Thyroid gland (tissue), 4 donors: ENCODE measurements at regions not wholly inside any gene's neighbourhood (a gene's known extent, or its start where the extent isn't known, plus 50 kb on each side); places are given as distances from the start of the nearest gene placed in this dataset.

Experiments
- POLR2A ChIP-seq, 2 donors: fragments of 450-650 bp; IDR thresholded peaks; one replicate each; pipeline ENCODE4 v1.6.1; 2017; ENCODE audit warnings: antibody characterized with exemption in 2 of 2, mild to moderate bottlenecking in 2 of 2, moderate library complexity in 1 of 2
- TF ChIP-seq, protein P1 (sequence below), 6 experiments: fragments of 200-600 bp in 3 of 6; fragments of 450-650 bp in 3 of 6; sonication (generic) in 3 of 6; IDR thresholded peaks; one replicate each; pipeline ENCODE4 v1.5.1; 2016 to 2019; ENCODE audit warnings: antibody characterized with exemption in 6 of 6, mild to moderate bottlenecking in 2 of 6, inconsistent platforms in 1 of 6, moderate library complexity in 1 of 6

DNA sequence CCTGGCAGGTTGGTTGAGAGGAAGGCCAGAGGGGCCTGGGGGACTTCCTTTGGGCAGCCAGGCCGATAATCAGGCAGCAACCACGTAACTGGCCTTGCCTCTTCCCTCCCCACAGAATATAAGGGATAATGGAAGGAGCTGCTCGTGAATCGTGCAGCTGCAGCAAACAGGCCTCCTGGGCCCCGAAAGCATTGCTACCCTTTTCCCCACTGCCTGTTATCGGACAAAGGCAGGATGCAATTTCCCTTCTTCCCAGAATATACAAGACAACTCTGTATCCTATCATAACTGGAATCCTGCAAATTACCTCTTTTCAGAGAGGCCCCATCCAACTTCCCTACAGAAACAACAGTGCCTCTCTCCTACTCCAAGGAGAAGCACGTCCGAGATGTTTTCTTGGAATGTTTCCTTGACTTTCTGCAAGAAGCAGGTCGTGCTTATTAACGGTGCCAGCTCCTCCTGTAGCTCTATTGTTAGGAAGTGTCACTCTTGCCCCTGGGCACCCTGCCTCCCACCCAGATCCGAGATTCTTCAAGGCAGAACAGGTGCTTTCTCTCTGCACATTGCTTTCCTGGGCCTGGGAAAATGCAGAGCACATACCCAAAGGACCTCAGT, 106.0 kb upstream of the TIAM1 start:
- TF ChIP-seq, protein P1, sequence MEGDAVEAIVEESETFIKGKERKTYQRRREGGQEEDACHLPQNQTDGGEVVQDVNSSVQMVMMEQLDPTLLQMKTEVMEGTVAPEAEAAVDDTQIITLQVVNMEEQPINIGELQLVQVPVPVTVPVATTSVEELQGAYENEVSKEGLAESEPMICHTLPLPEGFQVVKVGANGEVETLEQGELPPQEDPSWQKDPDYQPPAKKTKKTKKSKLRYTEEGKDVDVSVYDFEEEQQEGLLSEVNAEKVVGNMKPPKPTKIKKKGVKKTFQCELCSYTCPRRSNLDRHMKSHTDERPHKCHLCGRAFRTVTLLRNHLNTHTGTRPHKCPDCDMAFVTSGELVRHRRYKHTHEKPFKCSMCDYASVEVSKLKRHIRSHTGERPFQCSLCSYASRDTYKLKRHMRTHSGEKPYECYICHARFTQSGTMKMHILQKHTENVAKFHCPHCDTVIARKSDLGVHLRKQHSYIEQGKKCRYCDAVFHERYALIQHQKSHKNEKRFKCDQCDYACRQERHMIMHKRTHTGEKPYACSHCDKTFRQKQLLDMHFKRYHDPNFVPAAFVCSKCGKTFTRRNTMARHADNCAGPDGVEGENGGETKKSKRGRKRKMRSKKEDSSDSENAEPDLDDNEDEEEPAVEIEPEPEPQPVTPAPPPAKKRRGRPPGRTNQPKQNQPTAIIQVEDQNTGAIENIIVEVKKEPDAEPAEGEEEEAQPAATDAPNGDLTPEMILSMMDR (IDR thresholded peaks at IDR 0.05), result no peak
- no peak for TF ChIP-seq POLR2A (IDR thresholded peaks at IDR 0.05)
